Epithelial cell of proximal tubule (primary cell): ENCODE measurements at regions not wholly inside any gene's neighbourhood (a gene's known extent, or its start where the extent isn't known, plus 50 kb on each side); places are given as distances from the start of the nearest gene placed in this dataset.
"Not testable (repeated sequence)": the region's sequence is repeated elsewhere in the genome, so short reads cannot be mapped to it uniquely, and the experiment has no call there.

Experiments used
- DNase-seq: peaks from one replicate; pipeline ENCODE4 v3.0.0-alpha.2; 2011; ENCODE audit warnings: low read depth
- H3K4me3 ChIP-seq: 2 replicates; pipeline ENCODE4 v1.5.1; 2011; ENCODE audit warnings: low read depth, mild to moderate bottlenecking, low read length
- TF ChIP-seq, protein P1 (sequence below): conservative IDR thresholded peaks from 2 replicates; pipeline ENCODE4 v1.5.1; 2012; ENCODE audit warnings: low read depth, mild to moderate bottlenecking, low read length

DNA sequence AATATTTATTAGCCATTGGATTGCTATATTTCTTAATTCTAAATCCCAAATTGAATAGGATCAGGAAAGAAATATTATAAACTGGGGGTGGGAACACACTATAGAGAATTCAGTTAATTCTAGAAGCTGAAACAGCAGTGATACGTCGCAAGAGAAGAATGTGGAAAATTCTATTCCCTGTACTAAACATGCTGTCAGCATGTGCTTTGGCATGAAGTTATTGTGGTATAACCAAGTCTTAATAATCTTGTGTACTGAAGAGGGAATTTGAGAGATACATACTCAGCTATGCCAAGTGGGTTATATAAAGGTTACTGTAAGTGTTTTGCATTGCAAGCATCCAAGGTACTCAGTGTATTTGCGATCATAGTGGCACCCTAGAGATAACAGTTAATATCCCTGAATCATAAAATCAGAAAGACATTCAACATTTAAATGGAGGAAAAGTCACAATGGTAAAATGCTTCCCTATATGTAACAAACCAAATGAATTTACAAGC is 1492.9 kb upstream of the C9orf72 start:
- no peak for DNase-seq
- TF ChIP-seq, protein P1, sequence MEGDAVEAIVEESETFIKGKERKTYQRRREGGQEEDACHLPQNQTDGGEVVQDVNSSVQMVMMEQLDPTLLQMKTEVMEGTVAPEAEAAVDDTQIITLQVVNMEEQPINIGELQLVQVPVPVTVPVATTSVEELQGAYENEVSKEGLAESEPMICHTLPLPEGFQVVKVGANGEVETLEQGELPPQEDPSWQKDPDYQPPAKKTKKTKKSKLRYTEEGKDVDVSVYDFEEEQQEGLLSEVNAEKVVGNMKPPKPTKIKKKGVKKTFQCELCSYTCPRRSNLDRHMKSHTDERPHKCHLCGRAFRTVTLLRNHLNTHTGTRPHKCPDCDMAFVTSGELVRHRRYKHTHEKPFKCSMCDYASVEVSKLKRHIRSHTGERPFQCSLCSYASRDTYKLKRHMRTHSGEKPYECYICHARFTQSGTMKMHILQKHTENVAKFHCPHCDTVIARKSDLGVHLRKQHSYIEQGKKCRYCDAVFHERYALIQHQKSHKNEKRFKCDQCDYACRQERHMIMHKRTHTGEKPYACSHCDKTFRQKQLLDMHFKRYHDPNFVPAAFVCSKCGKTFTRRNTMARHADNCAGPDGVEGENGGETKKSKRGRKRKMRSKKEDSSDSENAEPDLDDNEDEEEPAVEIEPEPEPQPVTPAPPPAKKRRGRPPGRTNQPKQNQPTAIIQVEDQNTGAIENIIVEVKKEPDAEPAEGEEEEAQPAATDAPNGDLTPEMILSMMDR = no peak
- no peak overlapping the region for H3K4me3 ChIP-seq

- no peak overlapping the region for H3K4me3 ChIP-seq
- TF ChIP-seq, protein P1 = no peak
- DNase-seq = no peak
Observed at GRCh38 chr9:29068461-29068860, 1495.2 kb upstream of the C9orf72 start.

DNA sequence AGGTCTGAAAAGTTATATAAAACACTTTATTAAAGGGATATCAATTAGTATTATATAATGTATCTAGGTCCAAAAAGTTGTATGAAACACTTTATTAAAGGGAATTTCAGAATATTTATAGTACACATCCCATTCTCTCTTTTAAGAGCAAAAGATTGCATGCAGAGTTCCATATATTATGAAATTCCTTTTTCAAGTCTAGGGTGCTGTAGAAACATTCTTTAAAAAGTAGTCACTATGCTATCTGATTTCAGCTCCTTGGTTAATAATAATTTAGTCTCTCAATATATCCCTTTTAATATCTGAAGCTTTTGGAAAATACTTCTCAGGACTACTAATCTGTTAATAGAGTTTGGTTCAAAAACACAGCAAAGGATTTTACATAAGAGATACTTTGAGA is 1496.1 kb upstream of the C9orf72 start:
- H3K4me3 ChIP-seq = no peak overlapping the region
- no peak for DNase-seq
- TF ChIP-seq, protein P1 = no peak

DNA sequence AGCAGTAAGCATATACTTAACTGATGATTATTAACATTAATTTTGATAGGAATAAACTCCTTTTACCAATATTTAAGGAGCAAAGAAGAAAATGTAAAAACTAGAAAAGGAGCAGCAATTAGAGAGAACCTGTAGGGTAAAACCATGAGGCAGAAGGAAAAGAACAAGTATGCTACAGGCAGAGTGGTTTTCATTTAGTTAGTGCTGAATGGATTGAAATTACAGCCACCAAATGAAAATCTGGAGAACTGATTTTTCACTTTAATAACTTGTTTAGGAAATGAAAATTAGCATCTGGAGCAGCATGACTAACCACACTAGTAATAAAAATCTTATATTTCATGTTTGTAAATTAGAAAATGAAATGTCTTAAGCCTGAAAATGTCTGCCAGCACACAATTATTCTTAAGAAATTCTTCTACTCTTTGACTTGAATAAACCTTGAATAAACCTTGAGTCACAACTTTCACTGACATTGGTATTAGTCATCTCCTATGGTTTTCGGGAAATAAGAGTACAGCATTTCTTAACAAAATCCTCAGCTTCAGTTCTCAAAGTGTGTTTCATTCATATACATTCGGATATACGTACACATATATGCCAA is 1504.9 kb upstream of the C9orf72 start:
- no peak overlapping the region for H3K4me3 ChIP-seq
- TF ChIP-seq, protein P1 = no peak
- peak; percentile 31 for DNase-seq

DNA sequence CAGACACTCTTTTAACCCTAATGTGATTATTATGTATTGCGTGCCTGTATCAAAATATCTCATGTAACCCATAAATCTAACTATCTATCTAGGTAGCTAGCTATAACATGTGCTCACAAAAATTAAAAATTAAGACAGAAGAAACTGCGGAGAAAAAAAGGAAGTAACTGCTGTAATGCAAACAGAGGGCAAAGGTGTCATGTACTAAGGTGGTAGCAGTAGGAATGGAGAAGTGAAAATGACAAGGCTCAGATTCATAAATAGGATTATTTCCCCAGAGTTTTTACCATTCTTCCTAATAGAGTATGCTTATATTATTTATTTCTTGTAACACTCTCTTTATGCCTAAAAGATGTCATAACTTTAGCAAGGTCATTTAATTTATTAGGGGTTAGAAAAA is 1527.5 kb upstream of the C9orf72 start:
- TF ChIP-seq, protein P1 = no peak
- no peak overlapping the region for H3K4me3 ChIP-seq
- DNase-seq = no peak

GRCh38 chr9:29104166-29104565 is 1530.9 kb upstream of the C9orf72 start:
- DNase-seq, H3K4me3 ChIP-seq: not testable (repeated sequence)

DNA sequence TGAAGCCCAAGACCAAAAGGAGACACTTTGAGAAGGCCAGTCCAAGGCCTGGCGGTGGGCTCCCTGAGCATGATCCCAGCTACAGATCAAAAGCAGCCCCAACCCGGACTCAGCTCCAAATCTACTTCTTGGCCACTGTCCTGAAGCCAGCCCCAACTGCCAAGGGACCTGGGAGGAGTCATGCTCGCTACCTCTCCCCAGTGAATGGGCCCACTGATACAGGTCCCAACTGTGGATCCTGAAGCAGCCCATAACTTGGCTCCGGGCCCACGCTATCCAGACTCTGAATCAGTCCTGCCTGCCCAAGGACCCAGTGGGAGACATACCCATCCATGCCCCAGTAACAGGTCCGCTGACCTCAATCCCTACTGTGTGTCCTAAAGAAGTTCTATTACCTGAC is 1545.3 kb upstream of the C9orf72 start:
- H3K4me3 ChIP-seq = no peak overlapping the region
- TF ChIP-seq, protein P1 = no peak

DNA sequence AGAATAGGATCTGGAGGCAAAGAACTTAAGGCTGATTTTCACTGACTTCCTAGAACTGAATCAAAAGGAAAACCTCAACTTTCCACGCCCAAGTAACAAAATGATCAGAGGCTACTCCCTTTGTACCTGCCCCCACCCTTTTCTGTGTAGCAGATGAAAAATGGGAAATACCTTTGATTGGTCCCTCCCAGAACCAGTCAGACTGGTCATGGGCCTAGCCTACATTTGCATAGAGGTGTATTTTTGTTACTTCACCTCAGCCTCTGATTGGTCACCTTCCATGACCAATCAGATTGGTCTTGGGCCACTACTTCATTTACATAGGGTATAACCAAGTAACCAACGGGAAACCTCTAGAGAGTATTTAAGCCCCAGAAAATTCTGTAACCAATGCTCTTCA is 1553.5 kb upstream of the C9orf72 start:
- H3K4me3 ChIP-seq = no peak overlapping the region
- DNase-seq = no peak
- TF ChIP-seq, protein P1 = no peak

More for the DNA sequence above, 1545.3 kb upstream of the C9orf72 start:
- no peak for DNase-seq
